Chondrocyte (in vitro differentiated cells): ENCODE measurements at regions not wholly inside any gene's neighbourhood (a gene's known extent, or its start where the extent isn't known, plus 50 kb on each side); places are given as distances from the start of the nearest gene placed in this dataset.

Experiments
- DNase-seq: peaks from one replicate; pipeline ENCODE4 v3.0.0; 2021; ENCODE audit warnings: mixed read lengths, low spot score
- H3K27ac Mint-ChIP-seq: one replicate; pipeline ENCODE4 v1.8.0; 2021; ENCODE audit warnings: mild to moderate bottlenecking, moderate library complexity, mixed read lengths; ENCODE audit not compliant: unreplicated experiment
- H3K27me3 Mint-ChIP-seq: 2 replicates; pipeline ENCODE4 v1.8.0; 2021; ENCODE audit warnings: low read depth, mixed read lengths
- H3K36me3 Mint-ChIP-seq: 2 replicates; pipeline ENCODE4 v1.8.0; 2021; ENCODE audit warnings: low read depth, mixed read lengths
- H3K4me1 Mint-ChIP-seq: 2 replicates; pipeline ENCODE4 v1.8.0; 2021; ENCODE audit warnings: low read depth, mild to moderate bottlenecking, mixed read lengths
- H3K4me3 Mint-ChIP-seq: one replicate; pipeline ENCODE4 v1.8.0; 2021; ENCODE audit warnings: mild to moderate bottlenecking, moderate library complexity, mixed read lengths; ENCODE audit not compliant: unreplicated experiment
- H3K9me3 Mint-ChIP-seq: 2 replicates; pipeline ENCODE4 v1.8.0; 2021; ENCODE audit warnings: low read depth, mixed read lengths
- TF ChIP-seq, protein P1 (sequence below): fragments of 200-600 bp; sonication (generic); IDR thresholded peaks from 2 replicates; pipeline ENCODE4 v1.5.0; 2021; ENCODE audit warnings: antibody characterized with exemption, mild to moderate bottlenecking, moderate library complexity

GRCh38 chr6:91280494-91280830 is 693.6 kb upstream of the MAP3K7 start:
- no peak for DNase-seq
- Mint-ChIP-seq H3K4me3 (no peak overlapping the region), H3K36me3 (no peaks in the 10 kb centered on the region), H3K27ac (no peak overlapping the region), H3K27me3 (no peaks in the 10 kb centered on the region), H3K4me1 (peaks cover 7% of the 10 kb centered on the region), H3K9me3 (peaks cover 9% of the 10 kb centered on the region)
- TF ChIP-seq, protein P1, sequence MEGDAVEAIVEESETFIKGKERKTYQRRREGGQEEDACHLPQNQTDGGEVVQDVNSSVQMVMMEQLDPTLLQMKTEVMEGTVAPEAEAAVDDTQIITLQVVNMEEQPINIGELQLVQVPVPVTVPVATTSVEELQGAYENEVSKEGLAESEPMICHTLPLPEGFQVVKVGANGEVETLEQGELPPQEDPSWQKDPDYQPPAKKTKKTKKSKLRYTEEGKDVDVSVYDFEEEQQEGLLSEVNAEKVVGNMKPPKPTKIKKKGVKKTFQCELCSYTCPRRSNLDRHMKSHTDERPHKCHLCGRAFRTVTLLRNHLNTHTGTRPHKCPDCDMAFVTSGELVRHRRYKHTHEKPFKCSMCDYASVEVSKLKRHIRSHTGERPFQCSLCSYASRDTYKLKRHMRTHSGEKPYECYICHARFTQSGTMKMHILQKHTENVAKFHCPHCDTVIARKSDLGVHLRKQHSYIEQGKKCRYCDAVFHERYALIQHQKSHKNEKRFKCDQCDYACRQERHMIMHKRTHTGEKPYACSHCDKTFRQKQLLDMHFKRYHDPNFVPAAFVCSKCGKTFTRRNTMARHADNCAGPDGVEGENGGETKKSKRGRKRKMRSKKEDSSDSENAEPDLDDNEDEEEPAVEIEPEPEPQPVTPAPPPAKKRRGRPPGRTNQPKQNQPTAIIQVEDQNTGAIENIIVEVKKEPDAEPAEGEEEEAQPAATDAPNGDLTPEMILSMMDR: no peak

DNA sequence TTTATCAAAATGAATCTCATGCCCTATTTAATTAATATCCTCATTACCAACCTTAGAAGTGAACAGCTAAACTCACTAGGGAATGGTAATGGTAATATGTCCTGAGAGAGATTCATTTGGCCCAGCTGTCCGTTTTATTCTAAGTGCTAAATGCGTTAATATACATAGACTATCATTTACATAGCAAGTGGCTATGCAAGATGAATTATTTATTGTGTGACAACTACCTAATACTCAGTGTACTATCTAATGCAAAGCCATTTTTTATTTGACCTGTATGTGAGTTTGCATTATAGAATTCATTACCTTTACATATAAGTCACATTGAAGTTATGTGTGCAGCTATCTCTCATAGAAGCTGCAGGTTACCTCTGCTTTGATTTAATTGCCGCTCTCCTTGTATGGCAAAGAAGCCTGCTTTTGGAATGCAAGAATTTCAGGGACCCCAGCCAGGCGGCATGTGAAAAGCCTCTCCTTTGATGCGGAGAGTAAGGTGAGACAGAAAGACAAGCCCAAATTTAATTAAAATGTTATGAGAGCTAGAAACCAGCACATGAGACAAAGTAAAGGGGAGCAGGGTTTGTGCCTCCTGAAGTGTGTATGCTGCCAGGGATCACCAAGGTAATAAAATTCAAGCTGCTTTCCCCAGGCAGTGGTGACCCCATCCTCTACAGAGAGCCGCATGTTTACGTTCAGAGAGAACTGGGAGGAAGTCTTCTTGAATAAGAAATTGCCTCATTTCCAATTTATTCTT is 693.0 kb upstream of the MAP3K7 start:
- H3K27me3 Mint-ChIP-seq: no peaks in the 10 kb centered on the region
- no peak overlapping the region for H3K4me3 Mint-ChIP-seq
- H3K27ac Mint-ChIP-seq: no peak overlapping the region

DNA sequence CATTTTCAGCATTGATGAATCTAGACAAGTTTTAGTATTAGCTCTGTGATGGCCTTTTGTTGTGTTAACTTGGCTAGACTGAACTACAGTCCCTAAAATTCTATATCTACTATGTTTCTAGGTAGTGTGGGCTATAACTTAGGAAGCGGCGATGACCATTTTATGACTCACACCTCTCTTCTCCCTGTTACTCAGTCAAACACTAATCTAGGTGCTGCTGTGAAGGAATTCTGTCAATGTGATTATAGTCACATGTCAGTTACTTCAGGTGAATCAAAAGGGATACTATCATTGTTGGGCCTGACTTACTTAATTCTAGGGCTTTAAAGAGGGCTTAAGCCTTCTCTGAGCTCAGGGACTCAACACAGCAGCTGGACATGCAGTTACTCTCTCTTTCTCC is 691.5 kb upstream of the MAP3K7 start:
- Mint-ChIP-seq H3K27ac (no peak overlapping the region), H3K9me3 (peaks cover 9% of the 10 kb centered on the region), H3K36me3 (no peaks in the 10 kb centered on the region), H3K4me3 (no peak overlapping the region), H3K4me1 (peaks cover 15% of the 10 kb centered on the region), H3K27me3 (no peaks in the 10 kb centered on the region)
- TF ChIP-seq, protein P1: no peak
- no peak for DNase-seq

More for the DNA sequence above, 693.0 kb upstream of the MAP3K7 start:
- TF ChIP-seq, protein P1: no peak
- no peaks in the 10 kb centered on the region for H3K36me3 Mint-ChIP-seq
- peaks cover 7% of the 10 kb centered on the region for H3K4me1 Mint-ChIP-seq
- peaks cover 9% of the 10 kb centered on the region for H3K9me3 Mint-ChIP-seq
- DNase-seq: no peak

DNA sequence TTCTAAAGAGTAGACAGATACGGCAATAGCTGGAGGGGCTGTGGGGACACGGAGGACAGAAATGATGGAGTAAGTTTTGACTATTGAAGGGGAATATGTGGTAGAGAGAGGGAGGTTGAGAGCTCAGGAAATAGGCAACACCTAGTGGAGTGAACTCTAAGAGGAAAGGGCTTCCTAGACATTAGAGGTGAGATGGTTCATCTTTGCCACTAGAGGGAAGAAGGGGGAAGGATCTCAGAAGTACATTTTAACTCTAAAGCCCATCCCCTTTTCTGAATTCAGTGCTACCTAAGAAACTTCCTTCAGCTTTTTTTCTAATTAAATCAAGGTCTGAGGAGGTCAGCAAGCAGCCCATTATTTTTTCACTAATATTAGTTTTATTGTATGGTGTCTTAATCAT is 689.4 kb upstream of the MAP3K7 start:
- DNase-seq: no peak
- no peak overlapping the region for H3K27ac Mint-ChIP-seq
- peaks cover 15% of the 10 kb centered on the region for H3K4me1 Mint-ChIP-seq
- no peaks in the 10 kb centered on the region for H3K36me3 Mint-ChIP-seq
- no peaks in the 10 kb centered on the region for H3K27me3 Mint-ChIP-seq
- TF ChIP-seq, protein P1: peak; percentile 79
- no peaks in the 10 kb centered on the region for H3K9me3 Mint-ChIP-seq
- H3K4me3 Mint-ChIP-seq: no peak overlapping the region

DNA sequence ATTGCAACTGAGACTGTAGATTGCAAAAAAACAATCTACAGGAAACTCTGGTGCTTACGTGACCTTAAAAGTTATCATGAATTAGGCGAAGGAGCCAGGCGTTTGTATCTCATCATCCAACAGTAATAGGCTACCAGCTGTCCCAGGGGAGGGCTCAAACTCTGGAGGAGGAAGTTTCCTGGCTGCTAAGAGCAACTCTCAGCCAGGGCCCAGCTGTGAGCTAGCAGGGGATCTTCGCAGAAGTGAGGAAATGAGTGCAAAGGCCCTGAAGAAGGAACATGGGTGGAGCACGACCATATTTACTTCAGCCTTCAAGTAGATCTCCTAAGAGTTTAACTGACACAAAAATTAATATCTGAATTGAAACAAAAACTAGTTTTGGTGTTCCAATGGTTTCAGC is 686.9 kb upstream of the MAP3K7 start:
- Mint-ChIP-seq H3K36me3 (no peaks in the 10 kb centered on the region), H3K27me3 (no peaks in the 10 kb centered on the region), H3K4me1 (peaks cover 17% of the 10 kb centered on the region), H3K4me3 (no peak overlapping the region), H3K9me3 (no peaks in the 10 kb centered on the region), H3K27ac (no peak overlapping the region)
- DNase-seq: no peak
- TF ChIP-seq, protein P1: no peak
